GM12892 (cell line): ENCODE measurements at regions not wholly inside any gene's neighbourhood (a gene's known extent, or its start where the extent isn't known, plus 50 kb on each side); places are given as distances from the start of the nearest gene placed in this dataset.

Source experiments
- POLR2A ChIP-seq: IDR thresholded peaks from 2 replicates; pipeline ENCODE4 v1.6.1; 2011; ENCODE audit warnings: low read depth, low read length, control low read depth
- POLR2AphosphoS5 ChIP-seq: IDR thresholded peaks from 2 replicates; pipeline ENCODE4 v1.6.1; 2011; ENCODE audit warnings: low read depth, low read length, control low read depth
- TAF1 ChIP-seq: IDR thresholded peaks from 2 replicates; pipeline ENCODE4 v1.6.1; 2011; ENCODE audit warnings: low read depth, mild to moderate bottlenecking, control low read depth, low read length, borderline replicate concordance

DNA sequence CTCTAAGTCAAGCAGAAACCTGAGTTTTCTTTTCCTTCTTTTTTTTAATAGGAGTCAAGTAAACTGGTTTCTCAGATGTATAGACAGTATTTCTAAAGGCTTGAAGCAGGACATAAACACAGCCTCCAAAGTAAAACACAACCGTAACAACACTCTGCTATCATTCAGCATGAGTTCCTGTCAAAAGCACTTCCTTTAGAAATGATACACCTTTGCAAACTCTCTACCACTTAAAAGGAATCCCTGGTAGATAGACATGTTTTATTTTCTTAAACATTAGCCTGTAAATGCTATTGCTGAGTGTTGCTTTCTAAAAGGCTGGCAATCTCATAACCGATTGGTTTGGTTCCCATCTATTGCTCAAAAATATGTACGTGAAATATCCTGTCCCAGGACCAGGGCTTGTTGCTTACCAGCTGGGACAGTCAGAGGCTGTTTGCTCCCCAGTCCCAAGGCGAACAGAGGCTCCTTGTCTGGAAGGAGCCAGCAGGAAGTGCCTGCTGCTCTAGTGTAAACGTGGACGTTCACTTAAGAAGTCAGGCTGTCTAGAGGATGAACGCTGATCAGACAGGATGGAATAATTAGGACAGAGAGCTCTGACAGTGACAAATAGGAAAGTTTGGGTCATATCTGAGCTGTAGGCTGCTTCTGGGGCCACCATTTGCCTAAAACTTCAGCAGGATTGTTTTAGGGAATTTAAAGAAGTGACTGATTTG is 173.9 kb upstream of the KLF3 start:
- no peak for TF ChIP-seq POLR2AphosphoS5
- TF ChIP-seq TAF1 = no peak
- no peak for TF ChIP-seq POLR2A
